Retina (tissue), 1 donor: ENCODE measurements at regions not wholly inside any gene's neighbourhood (a gene's known extent, or its start where the extent isn't known, plus 50 kb on each side); places are given as distances from the start of the nearest gene placed in this dataset.
A peak's percentile ranks its signal among the peaks of the same experiment; 100 is the strongest.
"Not testable (repeated sequence)": the region's sequence is repeated elsewhere in the genome, so short reads cannot be mapped to it uniquely, and the experiment has no call there.

ENCODE experiments used
- DNase-seq: peaks from one replicate; pipeline ENCODE4 v3.0.0-alpha.2; 2016

- no peak for DNase-seq
Measured at GRCh38 chr6:112464901-112465665, 118.0 kb downstream of the RFPL4B start.

- peak; percentile 70 for DNase-seq
Measured at GRCh38 chr6:112466373-112467151, 119.4 kb downstream of the RFPL4B start.

GRCh38 chr6:112468359-112468758 is 121.2 kb downstream of the RFPL4B start:
- DNase-seq: no peak

- DNase-seq: no peak
Measured at GRCh38 chr6:112469306-112469705, 122.2 kb downstream of the RFPL4B start.

- no peak for DNase-seq
Measured at GRCh38 chr6:112470376-112470775, 123.2 kb downstream of the RFPL4B start.

- DNase-seq: no peak
Measured at GRCh38 chr6:112470950-112471349, 123.8 kb downstream of the RFPL4B start.

GRCh38 chr6:112475083-112475482 is 128.0 kb downstream of the RFPL4B start:
- no peak for DNase-seq

GRCh38 chr6:112477125-112477524 is 130.0 kb downstream of the RFPL4B start:
- no peak for DNase-seq

- no peak for DNase-seq
Measured at GRCh38 chr6:112478036-112478435, 130.9 kb downstream of the RFPL4B start.

GRCh38 chr6:112479975-112480374 is 132.8 kb downstream of the RFPL4B start:
- DNase-seq: not testable (repeated sequence)

- no peak for DNase-seq
Measured at GRCh38 chr6:112480553-112480952, 133.4 kb downstream of the RFPL4B start.

GRCh38 chr6:112481211-112481610 is 134.1 kb downstream of the RFPL4B start:
- DNase-seq: no peak

- no peak for DNase-seq
Measured at GRCh38 chr6:112482373-112482772, 135.2 kb downstream of the RFPL4B start.

GRCh38 chr6:112485120-112485826 is 138.1 kb downstream of the RFPL4B start:
- DNase-seq: no peak

GRCh38 chr6:112485827-112486212 is 138.7 kb downstream of the RFPL4B start:
- DNase-seq: no peak

- DNase-seq: no peak
Measured at GRCh38 chr6:112486454-112486853, 139.3 kb downstream of the RFPL4B start.

GRCh38 chr6:112488238-112488637 is 141.1 kb downstream of the RFPL4B start:
- no peak for DNase-seq

- DNase-seq: peak; percentile 90
Measured at GRCh38 chr6:112501705-112502104, 154.6 kb downstream of the RFPL4B start.

- DNase-seq: no peak
Measured at GRCh38 chr6:112502351-112503090, 155.4 kb downstream of the RFPL4B start.

- peak; percentile 85 for DNase-seq
Measured at GRCh38 chr6:112503091-112503596, 156.0 kb downstream of the RFPL4B start.

- DNase-seq: peak; percentile 37
Measured at GRCh38 chr6:112504621-112505020, 157.5 kb downstream of the RFPL4B start.

- no peak for DNase-seq
Measured at GRCh38 chr6:112511441-112511840, 164.3 kb downstream of the RFPL4B start.

GRCh38 chr6:112513175-112513574 is 166.0 kb downstream of the RFPL4B start:
- DNase-seq: no peak
